Anterior cingulate cortex (tissue), 58 donors: ENCODE measurements at regions not wholly inside any gene's neighbourhood (a gene's known extent, or its start where the extent isn't known, plus 50 kb on each side); places are given as distances from the start of the nearest gene placed in this dataset.
"Not testable (repeated sequence)": the region's sequence is repeated elsewhere in the genome, so short reads cannot be mapped to it uniquely, and the experiment has no call there.

Source experiments
- DNase-seq, 58 donors: peaks; one replicate each; lab custom pipeline; 2025; lab: John Stamatoyannopoulos, UW

- peak in 11 of 58 donors; percentile 2 to 29 (median 16) for DNase-seq
These were observed 100.3 kb upstream of the SVIL start for GRCh38 chr10:29734962-29735627.

DNA sequence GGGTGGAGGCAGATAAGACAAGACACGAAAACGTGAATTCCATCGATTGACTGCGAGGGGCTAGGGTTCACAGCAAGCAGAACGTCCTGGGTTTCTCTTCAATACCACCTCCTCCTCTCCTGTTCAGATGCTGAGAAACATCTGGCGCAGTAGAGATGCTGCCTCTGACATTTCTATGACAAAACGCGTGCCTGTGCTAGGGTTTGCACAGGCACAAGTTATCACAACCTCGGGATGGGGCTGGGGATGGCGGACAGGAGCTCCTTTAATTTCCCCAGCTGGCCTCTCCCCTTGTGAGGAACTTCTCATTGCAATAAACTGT is 99.8 kb upstream of the SVIL start:
- no peak for DNase-seq

- DNase-seq, result no peak
These were observed 98.6 kb upstream of the SVIL start for GRCh38 chr10:29733323-29733722.

GRCh38 chr10:29732918-29733317 is 98.1 kb upstream of the SVIL start:
- DNase-seq, result no peak

DNA sequence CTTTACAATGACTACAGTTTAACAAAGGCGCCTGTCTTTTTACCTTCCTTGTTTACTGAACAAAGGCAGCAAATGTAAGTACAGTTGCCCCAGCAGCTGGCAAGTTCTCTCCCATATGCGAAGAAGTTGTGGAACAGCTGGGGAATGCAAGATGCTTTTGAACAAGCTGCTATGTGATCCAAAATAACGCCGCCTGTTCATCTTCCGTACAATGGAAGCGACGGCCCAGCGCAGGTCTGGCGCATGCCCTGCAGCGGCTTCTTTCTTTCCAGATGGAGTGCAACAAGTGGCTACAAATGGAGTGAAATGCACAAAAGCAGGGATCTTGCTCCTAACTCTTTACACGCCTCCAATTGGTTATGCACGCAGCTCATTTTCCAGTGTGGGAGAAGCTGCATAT is 97.0 kb upstream of the SVIL start:
- peak in 7 of 58 donors; percentile 4 to 27 (median 10) for DNase-seq

DNA sequence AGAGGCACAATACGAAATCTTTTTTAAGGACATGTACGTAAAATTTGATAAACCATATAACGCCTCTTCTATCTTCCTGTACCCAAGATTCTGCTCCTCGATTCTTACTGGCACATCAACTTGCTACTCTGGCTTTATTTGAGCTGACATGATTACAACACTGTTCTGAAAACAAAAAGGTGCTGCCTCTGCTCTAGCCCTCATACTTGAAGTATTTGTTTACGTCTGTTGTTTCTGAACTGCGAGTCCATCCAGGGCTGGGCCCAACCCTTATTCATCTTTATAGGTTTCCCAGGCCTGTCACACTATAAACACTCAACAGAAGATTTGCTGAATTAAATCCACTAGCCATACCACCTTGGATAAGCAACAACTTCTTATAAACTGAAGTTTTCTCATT is 96.2 kb upstream of the SVIL start:
- DNase-seq, result no peak

DNA sequence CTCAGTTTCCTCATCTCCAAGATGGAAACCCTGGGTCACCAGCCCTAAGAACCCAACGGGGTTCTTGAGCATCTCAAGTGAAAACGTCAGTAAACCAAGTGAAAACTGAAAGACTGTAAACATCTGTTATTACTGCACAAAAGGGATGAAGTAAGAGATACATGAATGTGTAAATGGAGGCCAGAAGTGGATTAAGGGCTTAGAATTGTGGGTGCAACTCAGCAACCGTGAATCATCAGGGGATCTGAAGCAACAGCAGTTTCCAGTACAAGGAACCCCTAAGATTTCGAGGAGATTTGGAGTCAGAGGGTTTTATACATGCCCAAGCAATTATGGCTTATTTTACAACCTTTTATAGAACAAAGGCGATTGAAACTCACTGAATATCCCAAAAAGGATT is 95.7 kb upstream of the SVIL start:
- no peak for DNase-seq

GRCh38 chr10:29728541-29729049 is 93.8 kb upstream of the SVIL start:
- DNase-seq, result no peak

GRCh38 chr10:29725927-29726326 is 91.2 kb upstream of the SVIL start:
- not testable (repeated sequence) for DNase-seq

DNA sequence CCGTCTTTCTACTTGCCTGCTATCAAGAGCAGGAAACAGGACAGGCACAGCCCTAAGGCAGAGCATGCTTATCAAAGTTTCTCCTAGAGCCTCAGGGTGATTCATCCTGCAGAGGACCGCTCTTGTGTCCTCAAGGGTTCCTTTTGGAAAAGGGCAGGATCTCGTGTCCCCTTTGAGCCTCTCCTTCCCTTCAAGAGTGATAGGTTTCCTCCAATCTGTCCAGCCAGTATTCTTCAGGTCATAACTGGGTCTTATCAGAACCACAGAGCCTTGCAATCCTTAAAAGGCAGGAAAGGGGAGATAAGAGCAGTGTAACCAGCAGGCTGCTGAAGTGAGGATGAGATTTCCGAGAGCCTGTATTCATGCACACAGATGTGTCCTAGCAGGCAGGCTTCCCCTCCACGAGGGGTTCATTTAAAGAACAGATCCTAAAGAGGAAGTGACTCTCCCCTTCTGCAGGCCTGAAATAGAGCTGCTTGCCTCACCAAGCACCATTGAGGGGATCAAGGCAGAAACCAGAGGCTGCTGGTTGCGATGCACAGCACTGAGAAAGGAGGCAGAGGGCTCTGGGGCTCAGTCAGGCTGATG is 90.5 kb upstream of the SVIL start:
- DNase-seq, result no peak

DNA sequence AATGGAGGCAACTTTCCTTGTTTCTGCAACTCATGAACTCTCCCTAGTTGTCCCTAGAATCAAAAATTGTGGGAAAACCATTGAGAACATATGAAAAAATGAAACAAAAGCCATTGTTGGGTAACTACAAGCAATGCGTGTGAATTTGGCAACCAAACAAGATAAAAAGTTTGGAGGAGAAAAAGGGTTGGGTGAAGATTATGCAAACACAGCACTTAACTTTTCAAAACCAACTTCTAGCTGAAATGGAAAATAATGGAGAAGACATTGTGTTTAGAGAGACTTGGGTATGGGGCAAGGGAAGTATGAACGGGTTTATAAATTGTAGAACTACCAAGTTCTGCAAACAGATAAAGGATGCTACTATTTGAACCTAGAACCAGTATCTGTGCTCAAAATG is 89.0 kb upstream of the SVIL start:
- no peak for DNase-seq

DNA sequence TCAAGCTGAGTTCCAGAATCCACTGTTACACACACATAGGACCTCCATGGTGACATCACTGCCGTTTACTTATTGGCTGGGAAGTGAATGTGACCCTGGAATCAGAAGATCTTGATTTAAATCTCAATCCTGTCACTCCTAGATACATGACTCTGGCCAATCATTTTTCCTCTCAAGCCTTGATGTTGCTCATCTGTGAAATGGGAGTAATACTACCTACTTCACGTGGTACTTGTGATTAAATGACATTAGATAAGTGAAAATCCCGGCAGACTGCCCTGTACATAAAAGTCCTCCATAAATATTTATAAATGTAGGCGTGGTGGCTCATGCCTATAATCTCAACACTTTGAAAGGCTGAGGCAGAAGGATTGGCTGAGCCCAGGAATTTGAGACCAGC is 88.0 kb upstream of the SVIL start:
- DNase-seq, result no peak

GRCh38 chr10:29720149-29720548 is 85.4 kb upstream of the SVIL start:
- DNase-seq, result no peak

- DNase-seq, result no peak
These were observed 84.5 kb upstream of the SVIL start for GRCh38 chr10:29719281-29719675.

DNA sequence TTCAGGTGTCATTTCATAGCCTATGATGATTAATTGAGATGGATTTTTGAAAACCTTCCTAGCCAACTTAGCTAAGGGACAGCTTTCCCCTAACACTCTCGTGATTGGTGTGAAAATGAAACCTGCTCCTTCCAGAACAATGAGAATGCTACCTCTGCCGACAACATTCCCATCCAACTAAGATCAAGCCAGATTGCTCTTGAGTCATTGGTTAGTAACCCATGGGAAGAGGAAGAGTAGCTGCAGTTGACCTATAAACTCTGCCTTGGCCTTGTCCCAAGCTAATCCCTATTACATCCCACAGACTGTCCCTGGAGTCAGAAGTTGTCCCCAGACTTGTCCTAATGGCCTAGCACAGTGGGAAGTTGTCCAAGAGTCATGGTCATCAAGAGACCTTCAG is 80.5 kb upstream of the SVIL start:
- no peak for DNase-seq

DNA sequence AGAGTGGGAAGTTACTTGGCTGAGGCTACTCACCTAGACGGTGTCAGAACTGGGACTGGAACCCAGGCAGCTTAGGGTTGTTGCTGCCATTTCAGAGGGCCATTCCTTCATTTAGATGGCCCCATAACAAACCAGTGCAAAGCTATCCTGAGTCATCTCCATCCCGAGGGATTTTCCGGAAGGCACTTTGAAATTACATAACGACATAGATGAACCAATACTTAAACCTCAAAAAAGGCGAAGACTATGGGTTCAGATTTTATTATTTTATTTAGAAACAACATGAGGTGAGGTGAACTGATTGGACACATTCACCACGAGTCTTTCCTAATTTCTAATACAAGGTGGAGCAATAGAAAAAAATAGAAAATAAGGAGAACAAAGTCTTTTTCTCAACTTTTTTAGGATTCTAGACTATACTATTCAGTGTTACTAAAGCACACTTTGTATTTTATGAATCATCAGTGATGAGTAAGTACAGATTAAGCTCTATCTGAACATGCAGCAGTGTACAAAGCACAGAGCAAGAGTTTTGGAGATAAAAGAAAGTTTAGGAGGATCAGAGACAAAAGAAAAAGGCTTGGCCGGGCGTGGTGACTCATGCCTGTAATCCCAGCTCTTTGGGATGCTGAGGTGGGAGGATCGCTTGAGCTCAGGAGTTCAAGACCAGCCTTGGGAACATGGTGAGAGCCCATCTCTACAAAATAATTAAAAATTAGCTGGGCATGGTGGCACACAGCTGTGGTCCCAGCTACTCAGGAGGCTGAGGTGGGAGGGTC is 79.5 kb upstream of the SVIL start:
- no peak for DNase-seq

DNA sequence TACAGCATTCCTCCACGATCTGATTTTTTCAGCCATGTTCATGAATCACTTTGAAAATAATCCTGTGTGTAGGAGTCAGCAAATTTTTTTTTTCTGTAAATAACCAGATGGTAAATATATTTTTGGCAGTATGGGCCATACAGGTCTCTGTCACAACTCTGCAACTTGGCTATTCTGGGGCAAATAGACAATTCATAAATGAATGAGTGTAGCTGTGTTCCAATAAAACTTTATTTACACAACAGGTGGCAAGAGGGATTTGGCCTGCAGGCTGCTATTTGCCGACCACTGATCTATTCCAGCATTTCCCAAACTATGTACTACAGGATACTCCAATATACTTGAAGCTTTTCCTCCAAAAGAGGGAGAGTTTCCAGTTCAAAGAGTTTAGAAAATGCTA is 78.7 kb upstream of the SVIL start:
- no peak for DNase-seq

GRCh38 chr10:29712108-29712507 is 77.3 kb upstream of the SVIL start:
- DNase-seq, result no peak

DNA sequence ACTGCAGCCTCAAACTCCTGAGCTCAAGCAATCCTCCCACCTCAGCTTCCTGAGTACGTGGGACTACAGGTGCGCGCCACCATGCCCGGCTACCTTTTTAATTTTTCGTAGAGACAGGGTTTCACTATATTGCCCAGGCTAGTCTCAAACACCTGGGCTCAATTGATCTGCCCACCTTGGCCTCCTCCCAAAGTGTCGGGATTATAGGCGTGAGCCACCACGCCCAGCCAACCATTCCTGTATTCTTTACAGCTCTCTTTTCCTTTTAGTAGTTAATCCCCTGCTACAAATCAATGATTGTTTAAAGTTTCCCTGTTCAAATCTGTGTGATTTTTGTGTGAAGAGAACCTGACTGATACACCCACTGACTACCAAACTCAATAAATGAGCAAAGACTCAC is 75.4 kb upstream of the SVIL start:
- DNase-seq, result no peak

- no peak for DNase-seq
These were observed 74.8 kb upstream of the SVIL start for GRCh38 chr10:29709484-29710002.

GRCh38 chr10:29703271-29703670 is 68.5 kb upstream of the SVIL start:
- DNase-seq, result peak in 2 of 58 donors; percentile 8 to 25
